GM12891 (cell line): ENCODE measurements at regions not wholly inside any gene's neighbourhood (a gene's known extent, or its start where the extent isn't known, plus 50 kb on each side); places are given as distances from the start of the nearest gene placed in this dataset.

Source experiments
- POLR2A ChIP-seq: IDR thresholded peaks from 2 replicates; pipeline ENCODE4 v1.6.1; 2011; ENCODE audit warnings: low read depth, low read length, control low read depth
- POLR2AphosphoS5 ChIP-seq: IDR thresholded peaks from 2 replicates; pipeline ENCODE4 v1.6.1; 2011; ENCODE audit warnings: low read depth, low read length, control low read depth

- TF ChIP-seq POLR2AphosphoS5 (no peak), POLR2A (no peak)
Measured at GRCh38 chr18:60017371-60017770, 117.6 kb downstream of the PMAIP1 start.
